Heart right ventricle (tissue), 16 donors: ENCODE measurements at regions not wholly inside any gene's neighbourhood (a gene's known extent, or its start where the extent isn't known, plus 50 kb on each side); places are given as distances from the start of the nearest gene placed in this dataset.

Source experiments
- ATAC-seq, 8 donors: fragments of 200-7000 bp; cut with Tn5 transposase; one replicate each; pipeline ENCODE4 v1.9.1; 2020; ENCODE audit warnings: mild to moderate bottlenecking in 8 of 8, moderate library complexity in 8 of 8, moderate number of reproducible peaks in 1 of 8
- DNase-seq, 2 donors: peaks; one replicate each; pipeline ENCODE4 v3.0.0-alpha.2; 2020
- H3K27ac ChIP-seq, 10 donors: fragments of 200-600 bp; sonication (generic) in 2 of 10; one replicate each; pipeline versions ENCODE4 v1.5.0 to v1.8.0; 2020 to 2022; ENCODE audit warnings: mild to moderate bottlenecking in 3 of 10
- H3K27me3 ChIP-seq, 7 donors: fragments of 200-600 bp; one replicate each; pipeline ENCODE4 v1.8.0; 2021 to 2022; ENCODE audit warnings: mild to moderate bottlenecking in 2 of 7
- H3K36me3 ChIP-seq, 9 donors: fragments of 200-600 bp; sonication (generic) in 1 of 9; one replicate each; pipeline versions ENCODE4 v1.5.0 to v1.8.0; 2020 to 2022; ENCODE audit warnings: mild to moderate bottlenecking in 2 of 9
- H3K4me1 ChIP-seq, 9 donors: fragments of 200-600 bp; sonication (generic) in 1 of 9; one replicate each; pipeline versions ENCODE4 v1.5.0 to v1.8.0; 2020 to 2022; ENCODE audit warnings: mild to moderate bottlenecking in 4 of 9
- H3K4me3 ChIP-seq, 10 donors: fragments of 200-600 bp; sonication (generic) in 2 of 10; one replicate each; pipeline versions ENCODE4 v1.5.0 to v1.8.0; 2020 to 2022; ENCODE audit warnings: mild to moderate bottlenecking in 7 of 10, moderate library complexity in 2 of 10
- H3K9me3 ChIP-seq, 11 donors: fragments of 200-600 bp in 10 of 11; sonication (generic) in 2 of 11; one replicate each; pipeline versions ENCODE4 v1.5.0 to v1.8.0; 2013 to 2022; ENCODE audit warnings: mild to moderate bottlenecking in 2 of 11, control low read depth in 1 of 11, moderate library complexity in 1 of 11
- WGBS, 2 donors: extraction: QIAGEN DNeasy Blood & Tissue Kit; methylation state at CpG; one replicate each; pipeline ENCODE4 v1.1.7; 2013; ENCODE audit warnings: inconsistent platforms in 1 of 2; 5-methylcytosine and 5-hydroxymethylcytosine counted together
- intact Hi-C, 10 donors: fragments of 100-400 bp; cut with DNase I; formaldehyde crosslinking; loops; one replicate each; pipeline versions ENCODE4 v1.11.1 to v1.14.2; 2022
- TF ChIP-seq, protein P1 (sequence below), 9 donors: fragments of 200-600 bp; sonication (generic) in 2 of 9; IDR thresholded peaks; one replicate each; pipeline versions ENCODE4 v1.5.0 to v1.8.0; 2021 to 2022; ENCODE audit warnings: antibody characterized with exemption in 9 of 9, mild to moderate bottlenecking in 5 of 9, moderate library complexity in 1 of 9
- donor health status: Arrhythmogenic right ventricular cardiomyopathy.
- donor health status: ischemic (EF 13 %, LVEDD 7.1; RV severe dilation, severe dysfunction).
- donor health status: healthy with polysubstance abuse.
- donor health status: DM: no; HTN: yes; CAD: no.
- donor health status: DM: no; HTN: no; CAD: no.
- donor health status: ischemic (EF 25% LVEDD 6.9; RV normal size, moderate dysfunction).
- donor health status: ischemic (EF 25% LVEDD 5.7; RV mildly dilated, moderate dysfunction).
- donor health status: healthy.
- donor health status: DM: yes; HTN: yes; CAD: no.
- donor health status: Ischemic cardiomyopathy.
- donor health status: ischemic (EF 35%, LVEDD 5.7; RV mildly dilated, moderate dysfunction).
- donor health status: nonischemic (EF 11% LVEDD 7.7; RV severe dilation, severe dysfunction).
- donor health status: DM: yes; HTN: yes; CAD: no.
- donor health status: PGD.
- donor health status: ischemic (EF 29% LVEDD 5.4; RV normal size, mild dysfunction).
- donor health status: nonischemic (EF 23%, LVEDD 6.1; RV moderate dilation, normal function).

DNA sequence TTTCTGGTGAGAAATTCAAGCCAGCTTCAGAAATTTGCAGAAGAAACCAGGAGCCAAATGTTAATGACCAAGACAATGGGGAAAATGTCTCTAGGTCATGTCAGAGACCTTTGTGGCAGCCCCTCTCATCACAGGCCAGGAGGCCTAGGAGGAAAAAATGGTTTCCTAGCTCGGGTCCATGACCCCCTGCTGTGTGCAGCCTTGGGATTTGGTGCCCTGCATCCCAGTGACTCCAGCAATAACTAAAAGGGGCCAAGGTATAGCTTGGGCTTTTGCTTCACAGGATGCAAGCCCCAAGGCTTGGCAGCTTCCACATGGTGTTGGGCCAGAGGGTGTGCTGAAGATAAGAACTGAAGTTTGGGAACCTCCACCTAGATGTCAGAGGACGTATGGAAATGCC is 814.7 kb upstream of the SLIT2 start:
- TF ChIP-seq, protein P1, sequence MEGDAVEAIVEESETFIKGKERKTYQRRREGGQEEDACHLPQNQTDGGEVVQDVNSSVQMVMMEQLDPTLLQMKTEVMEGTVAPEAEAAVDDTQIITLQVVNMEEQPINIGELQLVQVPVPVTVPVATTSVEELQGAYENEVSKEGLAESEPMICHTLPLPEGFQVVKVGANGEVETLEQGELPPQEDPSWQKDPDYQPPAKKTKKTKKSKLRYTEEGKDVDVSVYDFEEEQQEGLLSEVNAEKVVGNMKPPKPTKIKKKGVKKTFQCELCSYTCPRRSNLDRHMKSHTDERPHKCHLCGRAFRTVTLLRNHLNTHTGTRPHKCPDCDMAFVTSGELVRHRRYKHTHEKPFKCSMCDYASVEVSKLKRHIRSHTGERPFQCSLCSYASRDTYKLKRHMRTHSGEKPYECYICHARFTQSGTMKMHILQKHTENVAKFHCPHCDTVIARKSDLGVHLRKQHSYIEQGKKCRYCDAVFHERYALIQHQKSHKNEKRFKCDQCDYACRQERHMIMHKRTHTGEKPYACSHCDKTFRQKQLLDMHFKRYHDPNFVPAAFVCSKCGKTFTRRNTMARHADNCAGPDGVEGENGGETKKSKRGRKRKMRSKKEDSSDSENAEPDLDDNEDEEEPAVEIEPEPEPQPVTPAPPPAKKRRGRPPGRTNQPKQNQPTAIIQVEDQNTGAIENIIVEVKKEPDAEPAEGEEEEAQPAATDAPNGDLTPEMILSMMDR (IDR thresholded peaks at IDR 0.05) = no peak

GRCh38 chr4:19429684-19430083 is 822.0 kb upstream of the SLIT2 start:
- no peak overlapping the region for H3K27ac ChIP-seq
- ATAC-seq (no peak), DNase-seq (no peak)
- no peak overlapping the region for H3K4me3 ChIP-seq
- peaks cover 0 to 35% (median 9%) of the 10 kb centered on the region in 11 donors for H3K9me3 ChIP-seq
- intact Hi-C loops = no loop called here
- H3K27me3 ChIP-seq = no peaks in the 10 kb centered on the region
- no peaks in the 10 kb centered on the region for H3K36me3 ChIP-seq
- TF ChIP-seq, protein P1 (IDR thresholded peaks at IDR 0.05) = no peak
- H3K4me1 ChIP-seq = no peaks in the 10 kb centered on the region
- WGBS, 2 donors = 55 to 64% methylated on average over 4 of the region's 4 CpGs

More for the DNA sequence above, 814.7 kb upstream of the SLIT2 start:
- WGBS, 2 donors = 59 to 66% methylated on average over 2 of the region's 2 CpGs
- intact Hi-C loops = no loop called here
- H3K4me3 ChIP-seq = no peak overlapping the region
- H3K27ac ChIP-seq = no peak overlapping the region
- no peak for DNase-seq
- no peaks in the 10 kb centered on the region for H3K4me1 ChIP-seq
- no peak for ATAC-seq
- no peaks in the 10 kb centered on the region for H3K27me3 ChIP-seq
- no peaks in the 10 kb centered on the region for H3K36me3 ChIP-seq
- peaks cover 0 to 34% (median 0%) of the 10 kb centered on the region in 11 donors for H3K9me3 ChIP-seq

- Histone ChIP-seq H3K27me3 (no peaks in the 10 kb centered on the region), H3K9me3 (peaks cover 0 to 21% (median 0%) of the 10 kb centered on the region in 11 donors), H3K4me3 (no peak overlapping the region), H3K27ac (no peak overlapping the region), H3K4me1 (no peaks in the 10 kb centered on the region), H3K36me3 (no peaks in the 10 kb centered on the region)
- TF ChIP-seq, protein P1 (IDR thresholded peaks at IDR 0.05) = no peak
- intact Hi-C loops = no loop called here
- DNase-seq (no peak), ATAC-seq (no peak)
Measured at GRCh38 chr4:19425146-19425545, 826.6 kb upstream of the SLIT2 start.

DNA sequence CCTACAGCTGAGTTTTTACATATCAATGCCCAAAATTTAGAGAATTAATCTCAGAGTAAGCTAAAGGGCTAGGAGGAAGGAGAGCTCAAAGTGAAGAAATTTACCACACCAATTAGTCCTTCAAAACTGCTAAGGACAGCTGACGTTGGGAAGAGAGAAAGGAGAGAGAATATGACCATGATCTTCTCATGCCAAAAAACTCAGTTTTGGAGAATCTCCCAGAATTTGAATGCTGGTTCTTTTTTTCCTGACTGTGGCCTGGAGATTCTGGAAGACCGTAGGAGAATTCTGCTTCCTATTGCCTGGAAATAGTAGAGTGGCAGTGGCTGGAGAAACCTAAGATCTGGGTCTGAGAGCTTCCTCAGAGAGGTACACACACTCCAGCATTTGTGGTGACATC is 834.4 kb upstream of the SLIT2 start:
- TF ChIP-seq, protein P1 (IDR thresholded peaks at IDR 0.05) = no peak
- no peaks in the 10 kb centered on the region for H3K27me3 ChIP-seq
- 24 to 26% methylated on average over 2 of the region's 2 CpGs for WGBS, 2 donors

GRCh38 chr4:19416146-19416545 is 835.6 kb upstream of the SLIT2 start:
- DNase-seq = no peak
- Histone ChIP-seq H3K27me3 (no peaks in the 10 kb centered on the region), H3K4me1 (no peaks in the 10 kb centered on the region), H3K9me3 (peaks cover 0 to 13% (median 0%) of the 10 kb centered on the region in 11 donors), H3K4me3 (no peak overlapping the region), H3K36me3 (no peaks in the 10 kb centered on the region), H3K27ac (no peak overlapping the region)
- intact Hi-C loops = no loop called here
- TF ChIP-seq, protein P1 (IDR thresholded peaks at IDR 0.05) = no peak
- ATAC-seq = no peak

More for the DNA sequence above, 834.4 kb upstream of the SLIT2 start:
- ATAC-seq (no peak), DNase-seq (no peak)
- Histone ChIP-seq H3K27ac (no peak overlapping the region), H3K4me3 (no peak overlapping the region), H3K36me3 (no peaks in the 10 kb centered on the region), H3K9me3 (peaks cover 0 to 13% (median 0%) of the 10 kb centered on the region in 11 donors), H3K4me1 (no peaks in the 10 kb centered on the region)
- intact Hi-C loops = no loop called here
